Small intestine (tissue), 7 donors: ENCODE measurements at regions not wholly inside any gene's neighbourhood (a gene's known extent, or its start where the extent isn't known, plus 50 kb on each side); places are given as distances from the start of the nearest gene placed in this dataset.
"Not testable (repeated sequence)": the region's sequence is repeated elsewhere in the genome, so short reads cannot be mapped to it uniquely, and the experiment has no call there.

Source experiments
- DNase-seq, 2 donors: peaks; one replicate each; pipeline versions ENCODE4 v3.0.0 to v3.0.0-alpha.2; 2013
- FAIRE-seq: peaks from 2 replicates; lab custom pipeline; 2012; peaks lifted over from hg19 to GRCh38; lab: Jason Lieb, UNC
- H3K27ac ChIP-seq, 3 donors: one replicate each; pipeline ENCODE4 v1.5.1; 2013; ENCODE audit warnings: low read length in 2 of 3, mild to moderate bottlenecking in 2 of 3, control low read depth in 1 of 3, inconsistent platforms in 1 of 3, low read depth in 1 of 3, moderate library complexity in 1 of 3
- H3K27me3 ChIP-seq, 3 donors: one replicate each; pipeline ENCODE4 v1.6.1; 2013; ENCODE audit warnings: low read length in 3 of 3, inconsistent platforms in 1 of 3; ENCODE audit not compliant: control insufficient read depth in 3 of 3, insufficient read depth in 3 of 3
- H3K36me3 ChIP-seq, 3 donors: one replicate each; pipeline ENCODE4 v1.6.1; 2013; ENCODE audit warnings: low read length in 3 of 3, inconsistent platforms in 1 of 3, low read depth in 1 of 3, mild to moderate bottlenecking in 1 of 3, moderate library complexity in 1 of 3; ENCODE audit not compliant: control insufficient read depth in 3 of 3, insufficient read depth in 2 of 3
- H3K4me1 ChIP-seq, 3 donors: one replicate each; pipeline ENCODE4 v1.6.1; 2013; ENCODE audit warnings: low read length in 2 of 3, inconsistent platforms in 1 of 3, low read depth in 1 of 3, mild to moderate bottlenecking in 1 of 3, moderate library complexity in 1 of 3; ENCODE audit not compliant: control insufficient read depth in 3 of 3, insufficient read depth in 2 of 3
- H3K4me3 ChIP-seq, 3 donors: one replicate each; pipeline ENCODE4 v1.5.1; 2013; ENCODE audit warnings: low read length in 3 of 3, control low read depth in 1 of 3, inconsistent platforms in 1 of 3, low read depth in 1 of 3, mild to moderate bottlenecking in 1 of 3, moderate library complexity in 1 of 3
- H3K9me3 ChIP-seq, 2 donors: one replicate each; pipeline ENCODE4 v1.6.1; 2013; ENCODE audit warnings: low read depth in 1 of 2, low read length in 1 of 2; ENCODE audit not compliant: control insufficient read depth in 2 of 2, insufficient read depth in 1 of 2
- WGBS, 3 donors: extraction: QIAGEN DNeasy Blood & Tissue Kit; methylation state at CpG; one replicate each; pipeline ENCODE4 v1.1.7; 2013; 5-methylcytosine and 5-hydroxymethylcytosine counted together
- donor health status: healthy with polysubstance abuse.
- donor health status: control.
- donor health status: control.
- donor health status: Bipolar disorder and iron deficiency.
- donor health status: healthy.

GRCh38 chr9:12290166-12290869 lies 402.9 kb upstream of the TYRP1 start:
- DNase-seq (no peak), FAIRE-seq (no peak)
- H3K36me3 ChIP-seq: no peaks in the 10 kb centered on the region
- no peaks in the 10 kb centered on the region for H3K9me3 ChIP-seq
- 62 to 80% (median 72%) methylated on average over 3 of the region's 3 CpGs for WGBS, 3 donors
- no peak overlapping the region for H3K4me3 ChIP-seq
- H3K27ac ChIP-seq: no peak overlapping the region
- no peaks in the 10 kb centered on the region for H3K4me1 ChIP-seq
- no peaks in the 10 kb centered on the region for H3K27me3 ChIP-seq

- DNase-seq (no peak), FAIRE-seq (no peak)
- H3K4me1 ChIP-seq: no peaks in the 10 kb centered on the region
- H3K4me3 ChIP-seq: no peak overlapping the region
- H3K27ac ChIP-seq: no peak overlapping the region
- WGBS, 3 donors: 78 to 89% (median 88%) methylated on average over 1 of the region's 1 CpG
- no peaks in the 10 kb centered on the region for H3K9me3 ChIP-seq
- no peaks in the 10 kb centered on the region for H3K36me3 ChIP-seq
- no peaks in the 10 kb centered on the region for H3K27me3 ChIP-seq
Measured at GRCh38 chr9:12305211-12305610, 388.0 kb upstream of the TYRP1 start.

- Histone ChIP-seq H3K36me3 (no peaks in the 10 kb centered on the region), H3K9me3 (peaks cover 0 to 2% of the 10 kb centered on the region in 2 donors), H3K4me3 (no peak overlapping the region), H3K27me3 (no peaks in the 10 kb centered on the region), H3K27ac (no peak overlapping the region), H3K4me1 (no peaks in the 10 kb centered on the region)
- DNase-seq (no peak), FAIRE-seq (no peak)
- 59 to 76% (median 69%) methylated on average over 4 of the region's 4 CpGs for WGBS, 3 donors
Measured at GRCh38 chr9:12314589-12314988, 378.6 kb upstream of the TYRP1 start.

DNA sequence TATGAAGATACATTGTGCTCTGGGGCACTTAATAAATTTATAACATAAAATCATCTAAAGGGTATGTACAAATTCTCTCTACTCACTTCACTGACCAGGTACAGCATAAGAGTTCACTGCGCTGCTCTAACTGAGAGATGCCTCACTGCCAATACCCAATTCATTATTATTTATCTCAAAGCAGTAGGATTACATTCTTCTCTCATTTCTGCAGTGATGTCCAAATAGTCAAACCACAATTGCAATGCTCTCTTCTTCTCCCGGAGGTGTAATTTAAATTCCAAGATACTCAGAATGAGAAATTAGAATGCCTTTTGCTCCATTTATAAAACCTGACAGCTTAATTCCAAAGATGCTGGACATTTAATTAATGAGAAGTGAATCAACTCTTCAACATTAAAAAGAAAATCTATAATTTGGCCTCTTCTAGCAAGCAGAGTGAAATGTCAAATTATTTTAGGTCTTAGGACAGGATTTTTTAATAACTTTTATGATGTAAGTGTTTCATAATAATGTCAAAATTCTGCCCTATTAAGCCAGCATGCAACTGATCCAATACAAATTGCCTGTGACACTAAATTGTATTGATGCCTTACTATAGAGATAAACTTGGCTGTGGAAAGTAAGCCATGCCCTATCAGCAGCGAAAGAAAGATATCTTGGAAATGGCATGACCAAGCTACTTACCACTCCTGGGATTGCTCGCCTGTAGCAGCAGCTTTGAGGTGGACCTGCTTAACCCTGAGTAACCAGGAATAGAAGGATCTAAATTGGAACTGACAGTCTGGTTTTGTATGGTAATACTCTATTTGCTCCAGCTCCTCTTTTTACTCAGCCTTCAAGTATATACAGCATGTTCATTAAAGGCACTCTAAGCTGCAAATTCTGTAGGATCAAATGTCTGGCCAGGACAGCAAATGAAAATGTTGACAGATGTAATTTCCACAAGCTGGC lies 374.2 kb upstream of the TYRP1 start:
- H3K27me3 ChIP-seq: no peaks in the 10 kb centered on the region
- H3K36me3 ChIP-seq: no peaks in the 10 kb centered on the region
- 66 to 84% (median 79%) methylated on average over 4 of the region's 4 CpGs for WGBS, 3 donors
- DNase-seq: no peak
- H3K9me3 ChIP-seq: peaks cover 0 to 2% of the 10 kb centered on the region in 2 donors
- H3K27ac ChIP-seq: no peak overlapping the region
- no peaks in the 10 kb centered on the region for H3K4me1 ChIP-seq
- no peak overlapping the region for H3K4me3 ChIP-seq
- no peak for FAIRE-seq

- WGBS, 3 donors: 65 to 66% (median 65%) methylated on average over 5 of the region's 5 CpGs
- Histone ChIP-seq H3K27me3 (no peaks in the 10 kb centered on the region), H3K4me3 (no peak overlapping the region), H3K27ac (no peak overlapping the region), H3K9me3 (no peaks in the 10 kb centered on the region), H3K4me1 (no peaks in the 10 kb centered on the region), H3K36me3 (no peaks in the 10 kb centered on the region)
- no peak for DNase-seq
- FAIRE-seq: no peak
Measured at GRCh38 chr9:12329623-12329985, 363.6 kb upstream of the TYRP1 start.

DNA sequence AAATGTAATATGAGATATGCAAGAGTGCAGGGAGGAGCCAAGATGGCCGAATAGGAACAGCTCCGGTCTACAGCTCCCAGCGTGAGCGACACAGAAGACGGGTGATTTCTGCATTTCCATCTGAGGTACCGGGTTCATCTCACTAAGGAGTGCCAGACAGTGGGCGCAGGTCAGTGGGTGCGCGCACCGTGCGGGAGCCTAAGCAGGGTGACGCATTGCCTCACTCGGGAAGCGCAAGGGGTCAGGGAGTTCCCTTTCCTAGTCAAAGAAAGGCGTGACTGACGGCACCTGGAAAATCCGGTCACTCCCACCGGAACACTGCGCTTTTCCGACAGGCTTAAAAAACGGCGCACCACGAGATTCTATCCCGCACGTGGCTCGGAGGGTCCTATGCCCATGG lies 359.2 kb upstream of the TYRP1 start:
- FAIRE-seq, H3K9me3 ChIP-seq, H3K4me1 ChIP-seq, H3K36me3 ChIP-seq, H3K27ac ChIP-seq, H3K4me3 ChIP-seq, DNase-seq, H3K27me3 ChIP-seq: not testable (repeated sequence)
- 75 to 93% (median 85%) methylated on average over 20 to 26 of the region's 26 CpGs for WGBS, 3 donors

DNA sequence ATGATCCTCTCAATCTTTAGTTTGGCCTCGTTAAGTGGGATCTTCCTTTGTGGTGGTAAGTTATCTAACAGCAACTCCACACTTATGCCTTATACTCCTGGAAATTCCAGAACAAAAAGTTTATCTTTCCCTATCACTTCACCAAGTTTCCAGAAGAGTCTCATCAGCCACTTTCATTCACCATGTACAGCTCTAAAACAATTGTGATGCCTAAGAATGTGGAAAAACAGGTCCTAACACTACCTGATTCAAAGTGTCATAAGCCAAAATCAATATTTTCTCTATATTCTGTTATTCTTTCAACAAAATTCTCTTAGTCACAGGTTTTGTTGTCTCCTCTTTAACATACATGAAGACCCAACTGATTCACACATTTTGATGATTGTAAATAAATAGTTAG lies 342.4 kb upstream of the TYRP1 start:
- Histone ChIP-seq H3K27ac (no peak overlapping the region), H3K36me3 (no peaks in the 10 kb centered on the region), H3K4me1 (no peaks in the 10 kb centered on the region), H3K27me3 (no peaks in the 10 kb centered on the region), H3K4me3 (no peak overlapping the region), H3K9me3 (no peaks in the 10 kb centered on the region)
- DNase-seq (no peak), FAIRE-seq (no peak)
- WGBS, 3 donors: 30 to 67% (median 38%) methylated on average over 1 of the region's 1 CpG

GRCh38 chr9:12351293-12352044 lies 341.7 kb upstream of the TYRP1 start:
- FAIRE-seq (no peak), DNase-seq (no peak)
- no peaks in the 10 kb centered on the region for H3K36me3 ChIP-seq
- 57 to 67% (median 62%) methylated on average over 3 of the region's 3 CpGs for WGBS, 3 donors
- H3K27ac ChIP-seq: no peak overlapping the region
- no peaks in the 10 kb centered on the region for H3K9me3 ChIP-seq
- no peaks in the 10 kb centered on the region for H3K27me3 ChIP-seq
- no peaks in the 10 kb centered on the region for H3K4me1 ChIP-seq
- H3K4me3 ChIP-seq: no peak overlapping the region
